NCI-H446 treated with DMSO at 0.1 percent for 48 hours (cell line): ENCODE measurements at regions not wholly inside any gene's neighbourhood (a gene's known extent, or its start where the extent isn't known, plus 50 kb on each side); places are given as distances from the start of the nearest gene placed in this dataset.
"Not testable (repeated sequence)": the region's sequence is repeated elsewhere in the genome, so short reads cannot be mapped to it uniquely, and the experiment has no call there.

Experiments used
- DNase-seq: peaks from one replicate; lab custom pipeline; 2025; lab: John Stamatoyannopoulos, UW

DNA sequence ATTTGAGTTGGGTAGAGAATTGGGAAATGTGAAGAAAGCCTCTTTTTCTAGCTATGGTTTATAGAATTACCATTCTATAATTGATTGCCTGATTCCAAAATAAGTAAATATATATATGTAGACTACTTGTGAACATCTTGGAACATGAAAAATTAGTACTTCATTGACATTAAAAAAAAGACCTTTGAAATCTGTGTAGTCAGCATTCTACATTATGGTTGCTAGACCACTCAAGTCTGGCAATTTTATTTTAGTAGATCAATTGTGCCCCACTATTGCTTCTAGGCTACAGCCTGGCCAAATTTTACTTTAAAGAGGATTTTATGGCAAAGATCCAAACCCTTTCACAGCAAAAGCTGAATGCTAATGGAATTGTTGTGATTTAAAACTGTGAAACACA is 279.8 kb downstream of the IKZF2 start:
- DNase-seq = no peak

DNA sequence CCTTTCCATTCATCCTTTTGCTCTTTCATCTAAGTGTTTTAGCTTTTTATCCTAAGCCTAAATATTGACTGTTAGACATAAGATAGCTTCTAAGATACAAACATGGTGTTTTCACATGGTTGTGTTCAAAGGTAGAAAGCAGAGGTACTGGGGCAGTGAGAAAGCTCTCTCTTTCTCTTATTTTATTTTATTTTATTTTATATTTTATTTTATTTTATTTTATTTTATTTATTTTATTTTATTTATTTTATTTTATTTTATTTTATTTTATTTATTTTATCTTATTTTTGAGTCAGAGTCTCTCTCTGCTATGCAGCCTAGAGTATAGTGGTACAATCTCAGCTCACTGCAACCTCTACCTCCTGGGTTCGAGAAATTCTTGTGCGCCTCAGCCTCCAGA is 287.2 kb downstream of the IKZF2 start:
- DNase-seq = no peak

DNA sequence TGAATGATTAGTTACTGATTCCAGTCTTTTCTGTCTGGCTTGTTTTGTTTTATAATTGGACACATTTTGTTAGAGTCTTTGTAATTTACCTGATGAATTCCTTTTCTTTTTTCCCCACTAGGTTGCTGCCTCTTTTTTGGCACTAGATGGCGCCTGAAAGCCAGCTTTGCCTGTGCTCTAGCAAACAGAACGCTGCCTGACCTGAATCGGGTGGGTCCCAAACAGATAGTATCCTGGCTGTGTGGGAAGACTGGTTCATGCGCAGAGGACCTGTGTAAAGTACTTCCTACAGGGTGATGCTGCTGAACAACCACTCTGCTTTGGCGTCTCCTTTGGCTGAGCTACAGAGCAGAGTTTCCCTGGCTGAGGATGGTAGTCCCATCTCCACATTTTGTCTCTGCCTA is 288.2 kb downstream of the IKZF2 start:
- no peak for DNase-seq

DNA sequence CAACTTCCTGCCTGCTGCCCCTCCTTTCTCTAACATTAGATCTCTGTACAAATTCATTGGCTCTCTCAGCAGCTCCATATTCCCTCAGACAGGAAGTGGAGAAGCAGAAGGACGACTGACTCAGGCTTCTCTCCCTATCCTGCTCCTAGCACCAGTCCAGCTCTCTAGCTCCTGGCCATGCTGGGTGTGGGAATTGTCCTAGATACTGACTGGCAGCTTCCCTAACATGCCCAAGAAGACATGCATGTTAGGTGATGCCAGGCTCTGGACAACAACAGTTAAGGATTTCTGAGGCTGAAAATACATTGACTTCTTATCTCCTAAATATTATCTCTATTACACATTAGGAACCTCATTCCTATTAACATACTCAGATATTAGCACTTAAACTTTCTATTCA is 292.9 kb downstream of the IKZF2 start:
- DNase-seq = no peak

DNA sequence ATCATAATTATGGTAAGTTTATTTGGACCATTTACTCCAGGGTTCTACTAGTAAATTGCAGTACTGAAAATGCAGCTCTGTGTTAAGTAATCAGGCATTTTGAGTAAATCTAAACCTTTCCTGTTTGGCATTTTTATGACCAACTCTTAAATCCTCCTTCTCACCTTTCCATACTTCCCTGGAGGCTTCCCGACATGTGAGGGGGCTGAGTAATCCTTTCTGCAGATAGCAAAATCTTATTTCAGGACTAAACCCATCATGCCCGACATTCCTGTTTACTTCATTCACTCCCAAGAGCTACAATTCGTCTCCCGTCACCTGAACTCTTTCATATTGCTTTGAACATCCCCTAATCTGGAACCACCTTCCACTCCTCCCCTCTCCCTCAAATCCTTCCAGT is 296.6 kb downstream of the IKZF2 start:
- DNase-seq = no peak

DNA sequence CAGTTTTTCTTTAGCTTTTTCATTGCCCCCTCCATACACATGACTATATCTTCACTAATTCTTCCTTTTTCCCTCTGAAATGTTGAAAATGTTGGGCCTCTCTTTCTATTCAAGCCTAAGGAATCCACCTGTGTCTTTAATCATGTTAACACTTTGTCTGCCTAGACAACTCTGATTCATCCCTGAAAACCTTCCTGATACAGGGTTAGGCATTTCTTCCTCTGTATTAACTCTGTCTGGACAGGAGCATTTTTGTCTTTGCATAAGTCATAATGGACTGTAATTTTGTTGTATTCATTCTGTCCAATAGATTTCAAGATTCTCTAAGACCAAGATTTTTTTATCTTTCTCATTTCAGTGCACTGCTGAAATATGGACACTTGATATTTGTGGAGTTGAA is 297.3 kb downstream of the IKZF2 start:
- DNase-seq = no peak

DNA sequence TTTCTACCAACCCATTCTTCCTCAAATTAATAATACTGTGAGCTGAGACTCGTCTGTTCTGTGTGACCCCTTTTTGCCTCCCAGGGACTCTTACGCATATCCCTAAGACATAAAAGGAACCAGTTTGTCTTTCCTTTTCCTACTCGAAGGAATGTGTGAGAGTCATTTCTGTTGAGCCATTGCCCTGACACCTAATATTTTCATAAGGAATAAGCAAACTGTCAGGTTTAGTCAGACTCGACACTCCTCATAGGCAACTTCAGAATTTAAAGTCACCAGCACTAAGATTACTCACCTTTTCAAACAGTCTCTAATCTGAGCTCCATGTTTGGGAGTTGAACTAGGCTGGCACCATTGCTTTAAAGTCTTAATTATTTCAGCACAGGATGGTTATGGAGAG is 305.5 kb downstream of the IKZF2 start:
- DNase-seq = no peak

DNA sequence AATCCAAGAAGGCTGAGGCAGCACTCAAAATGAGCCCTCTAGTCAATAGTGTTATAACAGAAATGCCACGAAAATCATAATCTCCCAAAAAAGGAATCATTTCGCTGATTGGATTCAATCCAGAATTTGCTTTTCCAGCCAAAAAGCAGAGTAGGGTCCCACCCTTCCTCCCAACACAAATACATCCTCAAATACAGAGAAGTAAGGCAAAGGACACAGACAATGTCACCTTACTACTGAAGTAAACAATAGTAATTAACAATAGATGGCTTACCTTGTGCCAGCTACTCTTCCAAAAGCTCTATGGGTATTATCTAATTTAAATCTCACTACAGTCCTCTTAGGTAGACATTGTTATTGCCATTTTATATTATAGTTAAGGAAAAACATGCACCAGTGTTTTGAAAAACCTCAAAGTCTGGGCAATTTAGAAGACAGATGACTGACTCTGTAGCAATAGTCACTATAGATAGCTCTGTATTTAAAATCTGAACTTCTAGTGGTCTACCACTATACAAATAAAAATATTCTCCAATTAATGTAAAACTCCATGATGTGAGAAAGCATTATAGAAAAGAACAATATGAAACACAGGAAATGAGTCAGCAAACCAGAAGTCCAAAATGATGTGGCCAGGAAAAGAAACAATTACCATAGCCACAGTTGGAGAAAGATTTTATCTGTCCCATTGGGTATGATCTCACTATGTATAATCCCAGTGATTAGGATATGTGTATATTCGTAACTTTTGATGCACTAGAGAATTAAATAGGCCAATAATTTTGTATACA is 305.0 kb upstream of the ERBB4 start:
- no peak for DNase-seq

DNA sequence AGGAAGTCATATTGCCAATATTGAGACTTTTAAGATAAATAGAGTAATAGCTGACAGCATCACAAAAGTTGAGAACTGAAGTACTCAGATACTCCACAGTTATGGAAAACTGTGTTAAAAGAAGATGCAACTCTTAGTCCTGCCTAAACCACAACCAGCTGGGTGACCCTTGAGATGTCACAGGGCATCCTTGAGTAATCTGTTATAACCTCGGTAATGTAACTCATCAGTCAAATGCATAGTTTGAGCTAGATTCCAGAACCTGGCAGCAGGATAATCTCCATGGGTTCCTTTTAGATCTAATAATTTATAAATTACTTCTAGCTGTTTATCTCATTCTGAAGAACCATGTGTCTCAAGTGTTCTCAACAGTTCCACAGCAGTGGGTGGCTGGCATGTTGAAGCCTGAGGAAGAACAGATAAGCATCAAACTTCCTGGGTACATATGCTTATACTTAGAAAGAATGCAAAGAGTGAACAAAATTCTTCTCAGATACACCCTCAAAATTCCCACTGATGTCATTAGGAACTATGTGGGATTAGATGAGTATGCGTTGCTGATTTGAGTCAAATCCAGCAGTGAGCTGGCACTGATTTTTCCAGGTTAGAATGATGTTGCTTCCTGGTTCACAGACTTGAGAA is 304.1 kb upstream of the ERBB4 start:
- DNase-seq = no peak

DNA sequence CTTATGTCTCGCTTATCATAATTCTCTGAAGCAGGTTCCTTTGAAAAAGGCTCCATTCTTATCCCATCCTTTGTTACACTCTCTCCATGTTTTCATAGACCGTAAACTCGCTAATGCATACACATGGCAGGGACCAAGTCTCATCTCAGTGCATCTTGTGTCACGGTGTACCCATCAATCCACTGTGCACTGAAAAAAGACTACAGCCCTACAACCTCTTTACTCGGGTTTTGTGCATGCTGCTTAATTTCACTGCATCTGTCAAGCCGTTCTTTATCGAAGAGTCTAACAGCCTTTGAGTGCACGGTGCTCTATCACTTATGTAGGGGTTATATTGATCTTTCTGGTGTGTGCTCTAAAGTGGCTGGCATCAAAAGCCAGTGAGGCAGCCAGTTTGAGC is 302.9 kb upstream of the ERBB4 start:
- no peak for DNase-seq

DNA sequence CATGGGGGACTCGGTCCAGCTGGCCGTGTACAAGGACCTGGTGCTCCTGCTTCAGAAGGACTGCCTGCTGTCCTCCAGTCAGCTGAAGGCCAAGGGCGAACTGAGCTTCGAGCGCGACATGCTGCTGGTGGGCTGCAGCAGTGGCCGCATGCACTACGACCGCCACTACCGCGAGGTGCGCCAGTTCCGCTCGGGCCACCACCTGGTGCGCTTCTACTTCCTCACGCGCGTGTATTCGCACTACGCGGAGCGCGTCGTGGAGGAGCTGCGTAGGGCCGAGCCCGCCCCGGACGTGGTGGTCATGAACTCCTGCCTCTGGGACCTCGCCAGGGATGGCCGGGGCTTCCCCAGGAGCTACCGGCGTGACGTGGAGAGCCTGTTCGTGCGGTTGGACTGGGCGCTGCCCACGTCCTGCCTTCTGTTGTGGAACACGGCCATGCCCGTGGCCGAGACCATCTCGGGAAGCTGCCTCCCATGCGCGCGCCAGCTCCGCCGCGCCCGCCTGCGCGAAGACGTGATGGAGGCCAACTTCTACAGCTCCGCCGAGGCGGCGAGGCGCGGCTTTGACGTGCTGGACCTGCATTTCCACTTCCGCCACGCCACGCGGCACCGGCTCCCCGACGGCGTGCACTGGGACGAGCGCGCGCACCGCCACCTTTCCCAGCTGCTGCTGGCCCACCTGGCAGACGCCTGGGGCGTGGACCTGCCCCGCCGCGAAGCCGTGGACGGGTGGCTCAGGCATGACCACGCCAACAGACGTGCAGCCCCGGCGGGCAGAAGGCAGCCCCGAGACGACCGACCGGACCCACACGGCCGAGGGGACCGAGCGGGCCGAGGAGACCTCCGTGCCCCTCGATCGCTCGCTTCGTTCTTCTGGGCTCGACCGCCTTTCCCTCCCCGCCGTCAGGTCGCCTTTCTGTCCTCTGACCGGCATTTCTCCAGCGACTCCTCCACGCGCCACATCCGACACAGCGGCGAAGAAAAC is 293.9 kb upstream of the ERBB4 start:
- no peak for DNase-seq

DNA sequence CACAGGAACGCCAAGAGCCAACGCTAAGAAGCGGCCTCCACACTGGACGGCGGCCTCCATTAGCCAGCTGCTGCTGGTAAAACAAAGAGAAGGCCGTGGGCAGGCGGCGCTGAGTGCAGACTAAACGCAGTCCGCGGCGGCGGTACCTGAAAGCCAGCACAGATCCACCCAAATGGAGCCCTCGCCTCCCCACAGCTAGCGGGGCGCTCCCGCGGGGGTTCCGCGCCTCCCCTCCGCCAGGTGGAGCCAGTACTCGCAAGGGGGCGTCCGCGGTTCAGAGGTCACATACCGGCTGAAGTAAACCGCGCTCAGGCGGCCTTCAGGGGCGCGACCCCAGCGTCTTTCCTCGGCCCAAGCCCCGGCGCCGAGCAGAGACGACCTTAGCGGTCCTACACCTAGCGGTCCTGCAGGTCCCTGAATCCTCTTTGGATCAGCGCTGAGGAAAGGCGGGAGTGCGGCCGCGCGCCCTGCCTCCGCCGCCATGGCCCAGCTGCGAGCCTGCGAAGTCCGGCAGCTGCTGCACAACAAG is 293.1 kb upstream of the ERBB4 start:
- DNase-seq = no peak

DNA sequence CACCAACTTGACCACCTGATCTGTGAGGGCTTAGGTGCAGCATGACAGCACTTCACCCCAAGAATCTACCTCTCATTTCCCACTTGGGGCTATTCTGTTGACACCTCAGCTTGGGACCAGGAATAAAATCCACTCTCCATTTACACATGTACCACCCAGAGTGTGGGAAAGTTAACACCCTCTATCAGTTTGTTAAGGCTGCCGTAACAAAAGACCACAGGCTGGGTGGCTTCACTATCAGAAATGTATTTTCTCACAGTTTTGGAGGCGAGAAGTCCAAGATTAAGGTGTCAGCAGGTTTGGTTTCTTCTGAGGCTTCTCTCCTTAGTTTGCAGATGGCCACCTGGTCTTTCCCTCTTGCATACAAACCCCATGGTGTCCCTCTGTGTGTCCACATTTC is 277.7 kb upstream of the ERBB4 start:
- no peak for DNase-seq

DNA sequence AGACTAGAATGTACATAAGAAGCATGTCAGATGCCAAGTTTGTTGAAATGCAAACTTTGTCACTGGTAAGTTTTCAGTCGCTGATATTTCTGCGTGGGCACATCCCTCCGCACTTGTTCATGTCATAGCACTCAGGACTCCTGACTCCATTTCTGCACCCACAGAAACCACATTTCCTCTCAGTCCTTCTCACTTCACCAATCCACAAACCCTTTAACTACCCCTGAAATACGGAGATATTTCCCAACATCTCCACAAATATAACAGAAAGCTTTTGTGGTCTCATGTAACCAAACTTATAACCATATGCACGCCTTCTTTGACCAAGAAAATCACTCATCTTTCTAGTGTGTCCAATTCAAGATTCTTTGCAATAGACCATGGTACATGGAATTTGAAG is 276.9 kb upstream of the ERBB4 start:
- DNase-seq = no peak

DNA sequence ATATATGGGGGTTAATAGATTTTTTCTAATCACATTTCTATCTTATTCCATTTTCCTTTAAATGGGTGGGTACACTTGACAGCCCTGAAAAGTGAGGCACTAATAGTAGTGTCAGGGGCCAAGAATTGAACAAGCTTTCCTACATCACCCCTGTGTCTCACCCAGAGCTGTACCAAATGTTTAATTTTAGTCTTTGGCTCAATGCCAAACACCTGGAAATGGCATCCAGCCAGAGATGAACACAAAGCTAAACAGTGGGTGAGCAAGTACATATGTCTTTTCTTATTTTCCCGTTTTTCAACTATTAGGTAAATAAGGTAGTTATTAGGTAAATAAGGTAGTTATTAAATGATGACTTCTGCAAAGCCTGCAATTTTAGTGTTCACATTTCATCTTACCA is 276.3 kb upstream of the ERBB4 start:
- no peak for DNase-seq

DNA sequence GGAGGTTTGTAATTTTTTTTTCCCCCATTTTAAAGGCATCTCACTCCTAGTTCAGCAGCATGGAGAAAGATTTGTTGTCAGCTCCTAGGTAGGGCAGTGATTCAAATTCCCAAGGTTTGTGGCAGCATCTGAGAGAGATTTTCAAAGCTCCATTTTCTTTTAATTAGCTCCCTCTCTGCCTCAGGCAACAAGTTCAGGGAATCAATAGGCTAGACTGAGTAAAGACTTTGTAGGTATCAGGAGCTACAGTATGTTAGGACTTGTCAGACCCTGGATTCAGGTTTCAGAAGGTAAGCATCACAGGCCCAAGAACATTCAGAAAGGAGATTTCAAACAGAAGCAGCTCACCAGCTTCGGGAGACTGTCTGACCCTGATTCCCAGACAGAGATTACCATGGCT is 273.3 kb upstream of the ERBB4 start:
- no peak for DNase-seq

DNA sequence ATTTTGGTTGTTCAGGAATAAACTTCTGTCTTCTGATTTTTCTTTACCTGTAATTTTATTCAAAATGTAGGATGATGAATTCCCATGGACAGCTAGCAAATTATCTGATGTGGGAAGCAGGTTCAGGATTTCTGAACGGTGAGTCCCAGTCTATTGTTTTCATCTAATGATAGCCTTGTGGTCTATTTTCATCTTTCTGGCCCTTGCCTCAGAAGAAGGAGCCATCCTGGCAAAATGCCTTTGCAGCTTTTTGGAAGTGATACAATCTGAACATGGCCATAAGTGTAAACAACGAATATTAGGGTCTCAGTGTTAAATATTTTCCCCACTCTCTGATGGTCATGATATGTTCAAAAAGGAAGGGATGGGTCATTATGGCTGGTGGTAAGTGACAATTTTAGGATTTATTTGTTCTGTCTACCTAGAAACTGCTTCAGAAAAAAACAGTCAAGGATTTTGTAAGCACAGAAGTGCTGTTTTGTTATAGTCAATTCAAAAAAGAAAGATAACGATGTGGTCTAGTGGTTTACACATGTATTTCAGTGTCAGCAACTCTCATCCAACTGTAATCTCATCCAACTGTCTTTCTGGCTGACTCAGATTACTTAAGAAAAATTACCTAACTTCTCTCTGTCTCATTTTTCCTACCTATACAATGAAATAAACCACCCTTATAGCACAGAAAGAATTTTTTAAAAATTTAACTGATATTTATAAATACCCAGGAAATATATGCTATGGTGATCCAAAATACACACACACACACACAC is 272.6 kb upstream of the ERBB4 start:
- no peak for DNase-seq

DNA sequence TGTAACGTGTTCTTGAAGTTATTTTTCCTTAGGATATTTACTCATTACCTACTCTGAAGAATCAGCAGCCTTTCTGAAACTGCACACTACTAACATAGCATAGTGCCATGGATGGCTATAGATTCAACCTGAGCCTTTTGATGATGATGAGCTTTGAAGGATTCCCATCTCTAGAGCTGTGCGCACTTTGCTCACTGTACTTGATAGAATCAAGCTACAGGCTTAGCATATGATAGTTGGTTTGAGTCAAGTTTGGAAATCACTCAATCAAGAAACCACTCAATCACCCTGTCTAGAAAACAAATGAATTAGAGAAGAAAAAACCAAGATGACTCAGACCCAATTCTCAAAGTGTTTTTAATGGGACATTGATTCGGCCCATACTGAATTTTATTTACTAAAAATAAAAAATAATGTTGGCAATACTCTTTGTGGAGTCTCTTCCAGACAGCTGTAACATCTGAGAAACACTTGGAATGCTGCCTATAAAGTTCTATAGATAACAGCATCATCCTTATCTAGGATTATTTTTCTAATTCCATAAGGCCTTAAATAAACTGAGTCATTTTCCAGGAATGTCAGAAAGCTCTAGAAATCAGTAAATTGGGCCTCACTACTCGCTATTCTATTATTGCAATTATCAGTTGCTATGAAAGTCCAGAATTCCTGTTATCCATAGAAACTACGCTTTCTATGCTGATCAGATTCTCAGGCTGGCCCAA is 259.0 kb upstream of the ERBB4 start:
- no peak for DNase-seq

DNA sequence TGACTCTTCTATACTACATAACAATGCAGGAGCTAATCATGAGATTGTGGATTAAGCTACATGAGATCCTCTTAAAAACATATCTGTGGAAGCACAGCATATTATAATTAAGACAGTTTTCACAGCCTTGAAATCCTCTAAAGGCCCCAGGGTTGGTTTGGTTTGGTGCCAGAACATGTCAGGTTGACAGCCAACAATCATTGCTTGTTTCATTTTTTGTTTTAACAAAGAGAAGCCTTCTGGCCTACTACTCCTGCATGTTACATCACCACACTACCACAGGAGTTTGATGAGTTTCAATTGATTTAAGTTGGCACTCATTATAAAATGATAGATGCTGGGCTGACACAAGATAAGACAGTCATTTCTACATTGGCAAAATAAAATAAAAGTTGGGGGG is 255.9 kb upstream of the ERBB4 start:
- DNase-seq = no peak

DNA sequence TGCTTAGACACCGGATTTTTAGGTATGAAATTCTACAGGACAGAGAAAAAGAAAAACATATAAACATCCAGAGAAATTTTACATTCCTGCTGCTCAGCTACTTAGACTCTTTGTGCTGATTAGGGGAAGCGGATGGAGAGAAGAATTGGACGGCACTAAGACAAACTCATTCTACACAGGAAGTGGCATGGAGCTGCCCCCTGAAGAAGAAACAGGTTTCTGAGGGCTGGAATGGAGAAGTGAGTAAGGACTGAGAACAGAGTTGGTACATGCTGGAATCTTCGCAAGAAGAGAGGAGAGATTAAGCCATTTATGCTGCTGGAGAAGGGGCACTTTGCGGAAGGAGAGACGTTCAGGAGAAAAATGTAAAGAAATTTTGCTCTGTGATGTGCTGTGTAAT is 253.0 kb upstream of the ERBB4 start:
- DNase-seq = no peak

DNA sequence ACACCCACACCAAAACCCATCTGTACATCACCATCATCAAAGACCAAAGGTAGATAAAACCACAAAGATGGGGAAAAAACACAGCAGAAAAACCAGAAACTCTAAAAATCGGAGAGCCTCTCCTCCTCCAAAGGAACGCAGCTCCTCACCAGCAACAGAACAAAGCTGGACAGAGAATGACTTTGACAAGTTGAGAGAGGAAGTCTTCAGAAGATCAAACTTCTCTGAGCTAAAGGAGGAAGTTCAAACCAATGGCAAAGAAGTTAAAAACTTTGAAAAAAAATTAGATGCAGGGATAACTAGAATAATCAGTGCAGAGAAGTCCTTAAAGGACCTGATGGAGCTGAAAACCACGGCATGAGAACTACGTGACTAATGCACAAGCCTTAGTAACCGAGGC is 247.5 kb upstream of the ERBB4 start:
- DNase-seq = not testable (repeated sequence)
